ENCODE measurements at regions not wholly inside any gene's neighbourhood (a gene's known extent, or its start where the extent isn't known, plus 50 kb on each side); places are given as distances from the start of the nearest gene placed in this dataset.

DNA sequence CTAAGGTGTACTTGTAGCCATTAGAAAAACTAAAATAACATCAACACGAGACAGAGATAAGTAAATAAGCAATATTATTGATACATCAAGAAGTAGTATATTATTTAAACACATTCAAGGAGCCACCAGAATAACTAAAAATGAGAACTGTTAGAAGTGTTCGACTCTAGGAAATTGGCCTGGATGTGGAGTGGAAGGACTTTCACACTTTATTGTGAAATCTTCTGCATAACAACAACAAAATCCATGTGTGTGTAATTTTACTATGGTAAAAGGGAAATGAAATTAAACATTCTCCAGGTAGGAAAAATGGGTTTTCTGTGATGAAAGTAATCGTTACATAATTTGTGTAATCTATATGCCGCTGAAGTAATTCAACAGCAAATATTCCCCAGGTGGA lies 96.3 kb upstream of the RNF152 start:
- no peak for DNase-seq (ENCODE audit: low read depth in 2 of 2)

- DNase-seq (ENCODE audit: low read depth in 2 of 2), result no peak
Observed at GRCh38 chr18:61988100-61988499, 95.3 kb upstream of the RNF152 start.

- no peak for DNase-seq (ENCODE audit: low read depth in 2 of 2)
Observed at GRCh38 chr18:61985681-61986080, 92.9 kb upstream of the RNF152 start.

- no peak for DNase-seq (ENCODE audit: low read depth in 2 of 2)
Observed at GRCh38 chr18:61984349-61984748, 91.5 kb upstream of the RNF152 start.

DNA sequence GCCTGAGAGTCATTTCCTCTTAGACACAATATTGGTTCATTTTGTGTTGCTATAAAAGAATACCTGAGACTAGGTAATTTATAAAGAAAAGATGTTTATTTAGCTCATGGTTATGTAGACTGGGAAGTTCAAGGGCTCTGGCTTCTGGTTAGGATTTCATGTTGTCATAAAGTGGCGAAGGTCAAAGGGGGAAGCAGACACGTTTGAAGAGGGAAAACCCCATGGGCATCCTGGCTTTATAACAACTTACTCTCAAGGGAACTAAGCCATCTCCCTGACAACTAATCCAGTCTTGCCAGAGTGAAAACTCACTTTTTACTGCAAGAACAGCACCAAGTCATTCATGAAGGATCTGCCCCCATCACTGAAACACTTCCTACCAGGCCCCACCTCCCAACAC lies 89.7 kb upstream of the RNF152 start:
- no peak for DNase-seq (ENCODE audit: low read depth in 2 of 2)

GRCh38 chr18:61980355-61980754 lies 87.5 kb upstream of the RNF152 start:
- no peak for DNase-seq (ENCODE audit: low read depth in 2 of 2)

GRCh38 chr18:61975526-61976326 lies 82.9 kb upstream of the RNF152 start:
- DNase-seq (ENCODE audit: low read depth in 2 of 2), result peak in 1 of 2 donors; percentile 14

- DNase-seq (ENCODE audit: low read depth in 2 of 2), result no peak
Observed at GRCh38 chr18:61973273-61974115, 80.7 kb upstream of the RNF152 start.

- DNase-seq (ENCODE audit: low read depth in 2 of 2), result no peak
Observed at GRCh38 chr18:61972389-61973264, 79.8 kb upstream of the RNF152 start.

GRCh38 chr18:61967252-61967891 lies 74.6 kb upstream of the RNF152 start:
- no peak for DNase-seq (ENCODE audit: low read depth in 2 of 2)

DNA sequence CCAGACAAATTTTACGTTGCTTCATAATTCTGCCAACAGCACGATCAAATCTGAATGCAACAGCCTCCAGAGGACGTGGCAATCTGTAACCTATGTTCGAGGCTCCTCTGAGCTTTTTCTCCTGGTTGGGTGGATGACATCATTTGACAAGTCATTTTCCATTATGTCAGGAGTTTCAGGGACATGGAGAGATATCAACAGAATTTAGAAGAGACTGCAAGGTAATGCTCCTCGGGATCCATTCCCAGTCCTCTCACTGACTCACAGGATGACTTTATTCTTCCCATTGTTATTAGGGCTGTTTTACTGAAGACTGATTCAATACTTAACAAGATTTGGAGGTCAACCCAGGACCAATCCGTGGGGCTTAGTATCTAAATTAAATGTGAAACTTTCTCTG lies 72.5 kb upstream of the RNF152 start:
- DNase-seq (ENCODE audit: low read depth in 2 of 2), result no peak

DNA sequence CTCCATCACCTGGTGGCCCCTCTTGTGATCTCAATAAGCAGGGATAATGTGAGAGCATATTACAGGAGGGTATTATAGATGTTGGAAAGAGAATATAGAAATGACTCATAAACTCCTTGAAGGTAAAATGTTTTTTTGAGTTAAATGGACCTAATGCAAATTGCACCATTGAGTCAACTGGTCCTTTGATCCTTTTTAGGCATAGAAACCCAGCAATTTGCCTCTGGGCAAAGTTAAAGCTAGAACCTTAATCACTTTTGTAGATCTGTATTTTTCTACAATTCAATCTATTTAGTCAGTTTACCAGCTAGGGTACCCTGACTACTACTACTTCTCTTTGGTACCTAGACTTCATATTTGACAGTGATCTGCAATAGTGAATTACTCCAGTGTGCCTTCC lies 71.8 kb upstream of the RNF152 start:
- no peak for DNase-seq (ENCODE audit: low read depth in 2 of 2)

GRCh38 chr18:61963705-61964104 lies 70.9 kb upstream of the RNF152 start:
- DNase-seq (ENCODE audit: low read depth in 2 of 2), result no peak

DNA sequence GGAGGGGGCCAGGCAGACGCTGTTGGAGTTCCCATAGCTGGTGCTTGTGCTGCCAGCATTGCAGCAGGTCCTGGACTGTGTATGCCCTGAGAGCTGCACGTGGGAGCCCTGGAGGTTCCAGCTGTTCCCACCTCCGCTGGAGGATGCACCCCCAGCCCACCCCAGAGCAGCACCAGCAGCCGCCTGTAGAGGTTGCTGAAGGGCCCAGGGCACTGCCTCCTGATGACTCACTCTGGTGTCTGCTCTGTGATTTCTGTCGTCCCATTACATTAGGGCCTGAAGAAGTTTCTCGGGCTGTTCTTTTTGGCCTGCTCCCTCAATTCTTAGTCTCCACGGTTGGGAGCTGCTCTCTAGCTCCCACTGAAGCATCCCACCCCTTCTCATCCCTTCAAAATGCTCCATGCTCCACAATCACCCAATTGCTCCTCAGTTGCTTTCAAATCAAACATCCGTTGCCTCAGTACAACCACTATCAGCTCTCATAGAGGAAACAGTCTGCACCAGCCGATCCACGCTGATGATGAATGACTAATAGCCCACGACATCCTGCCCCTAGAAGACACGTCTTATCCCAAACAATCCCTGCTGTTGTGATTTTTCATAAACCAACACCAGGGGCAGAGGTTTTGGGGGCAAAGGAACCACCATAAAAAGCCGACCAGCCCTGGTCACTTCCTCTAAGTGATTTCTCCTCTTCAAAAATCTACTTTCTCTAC lies 65.2 kb upstream of the RNF152 start:
- DNase-seq (ENCODE audit: low read depth in 2 of 2), result no peak

- no peak for DNase-seq (ENCODE audit: low read depth in 2 of 2)
Observed at GRCh38 chr18:61955644-61956043, 62.8 kb upstream of the RNF152 start.

DNA sequence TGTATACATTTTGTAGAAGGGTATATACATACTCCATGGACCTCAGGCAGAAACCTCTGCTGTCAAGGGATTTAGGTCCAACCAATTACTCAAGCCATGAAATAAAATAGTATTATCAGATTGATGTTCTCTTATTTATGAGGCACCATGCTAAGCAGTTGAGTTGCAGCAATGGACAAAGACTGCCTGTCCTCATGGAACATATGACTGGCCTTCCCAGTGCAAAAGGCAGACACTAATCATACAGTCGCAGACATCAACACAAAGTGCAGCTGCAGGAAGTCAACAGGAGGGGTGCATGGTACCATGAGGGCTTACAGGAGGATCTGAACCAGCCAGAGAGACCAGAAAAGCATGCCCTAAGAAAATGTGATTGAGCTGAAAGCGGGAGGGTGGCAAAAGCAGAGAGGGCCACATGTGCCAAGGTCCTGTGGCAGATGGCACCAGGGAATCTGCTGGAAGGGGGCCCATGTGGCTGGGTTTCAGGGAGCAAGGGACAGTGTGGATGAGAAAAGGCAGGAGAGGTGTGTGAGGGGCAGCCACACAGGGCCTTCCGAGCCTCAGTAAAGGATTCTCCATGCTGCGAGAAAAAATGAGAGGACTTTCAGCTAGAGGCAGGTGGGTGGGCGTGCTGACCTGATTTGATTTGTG lies 61.4 kb upstream of the RNF152 start:
- DNase-seq (ENCODE audit: low read depth in 2 of 2), result no peak

DNA sequence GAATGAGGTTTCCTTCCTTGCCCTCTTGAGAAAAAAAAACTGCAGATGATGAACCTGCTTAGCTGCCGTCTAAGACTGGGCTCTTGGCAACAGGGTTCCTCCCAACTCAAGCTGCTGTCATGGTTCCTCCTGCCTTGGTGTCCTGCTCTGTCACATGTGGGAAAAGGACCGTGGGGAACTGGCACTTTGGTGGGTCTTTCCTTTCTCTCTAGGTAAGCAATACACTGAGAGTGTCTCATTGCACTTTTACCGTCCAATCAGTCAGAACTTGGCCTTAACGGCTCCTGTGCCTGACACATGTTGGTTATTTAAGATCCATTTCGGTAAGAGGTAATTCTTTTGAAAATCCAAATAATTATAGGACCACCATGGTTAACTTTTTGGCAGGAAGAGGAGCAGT lies 60.8 kb upstream of the RNF152 start:
- DNase-seq (ENCODE audit: low read depth in 2 of 2), result no peak

DNA sequence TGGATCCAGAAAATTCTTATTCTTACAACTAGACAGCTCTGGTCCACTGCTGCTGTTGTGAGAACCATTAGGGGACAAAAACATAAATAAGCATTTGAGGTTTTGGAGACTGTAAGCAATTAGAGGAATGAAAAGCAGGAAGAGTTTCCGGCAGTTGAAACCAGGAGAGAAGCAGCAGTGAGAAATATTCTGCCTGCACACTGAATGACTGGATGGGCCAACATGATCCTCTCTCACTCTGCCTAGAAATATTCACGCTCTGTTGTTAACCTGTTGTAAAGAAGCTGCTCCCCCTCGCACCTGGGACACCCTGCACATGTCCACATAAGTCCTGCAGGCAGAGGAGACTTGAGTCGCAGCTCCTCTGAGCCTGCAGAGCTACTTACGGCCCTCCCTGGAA lies 60.4 kb upstream of the RNF152 start:
- no peak for DNase-seq (ENCODE audit: low read depth in 2 of 2)

DNA sequence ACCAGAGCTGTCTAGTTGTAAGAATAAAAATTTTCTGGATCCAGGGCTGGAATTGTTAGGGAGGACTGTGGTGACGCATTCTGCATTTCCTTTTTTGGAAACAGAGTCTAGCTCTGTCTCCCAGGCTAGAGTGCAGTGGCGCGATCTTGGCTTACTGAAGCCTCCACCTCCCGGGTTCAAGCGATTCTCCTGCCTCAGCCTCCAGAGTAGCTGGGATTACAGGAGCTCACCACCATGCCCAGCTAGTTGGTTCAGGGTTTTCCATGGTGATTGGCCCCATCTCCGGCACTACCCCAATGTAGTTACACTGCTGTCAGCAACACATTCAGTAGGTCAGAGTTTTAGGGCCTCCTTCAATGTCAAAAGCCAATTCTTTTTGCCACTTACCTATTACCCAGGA lies 58.6 kb upstream of the RNF152 start:
- DNase-seq (ENCODE audit: low read depth in 2 of 2), result no peak

GRCh38 chr18:61950371-61950770 lies 57.6 kb upstream of the RNF152 start:
- no peak for DNase-seq (ENCODE audit: low read depth in 2 of 2)
